ENCODE measurements at regions not wholly inside any gene's neighbourhood (a gene's known extent, or its start where the extent isn't known, plus 50 kb on each side); places are given as distances from the start of the nearest gene placed in this dataset.

DNA sequence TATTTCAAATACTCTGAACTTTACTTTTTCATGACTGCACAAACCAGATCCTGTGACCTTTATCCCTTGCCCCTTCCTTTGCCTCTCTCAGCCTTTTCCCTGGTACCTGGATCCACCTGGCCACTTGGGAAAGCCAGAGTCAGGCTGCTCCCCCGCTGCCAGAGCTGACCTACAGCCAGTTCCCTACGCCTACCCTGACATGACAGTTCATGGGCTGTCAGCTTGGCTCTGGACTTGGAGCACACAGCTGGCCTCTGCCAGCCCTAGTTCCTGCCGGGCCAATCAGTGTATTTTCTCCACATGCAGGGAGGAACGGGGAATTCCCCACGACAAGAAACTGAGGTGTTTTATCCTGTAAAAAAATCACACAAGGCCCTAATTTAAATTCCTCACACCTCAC is 382.6 kb downstream of the INSC start:
- WGBS (ENCODE audit: low lambda C conversion rate) = 3% methylated on average over 5 of the region's 5 CpGs
- no peak for DNase-seq (ENCODE audit: low spot score)
- in situ Hi-C loops (cut with HindIII; ENCODE audit: extremely low pct_ligation_motif_present, low pct_unique_long_range_greater_than_20kb) (no loop called here), intact Hi-C loops (cut with micrococcal nuclease; ENCODE audit: unreplicated experiment) (no loop called here)
- Histone ChIP-seq H4K20me1 (ENCODE audit: insufficient read depth, low read length) (no peaks in the 10 kb centered on the region), H3K4me2 (ENCODE audit: low read depth, low read length) (no peak overlapping the region), H3K36me3 (replicated peaks in 1 of 2; ENCODE audit: control insufficient read depth in 1 of 2, insufficient read depth in 2 of 2, low read length in 2 of 2) (no peaks in the 10 kb centered on the region), H3K27me3 (ENCODE audit: control insufficient read depth in 1 of 2, insufficient read depth in 2 of 2, low read length in 2 of 2) (no peaks in the 10 kb centered on the region), H3K9ac (ENCODE audit: insufficient read depth, low read depth, low read length) (no peak overlapping the region), H2AFZ (ENCODE audit: low read length) (no peak overlapping the region), H3K9me3 (ENCODE audit: low read length) (no peaks in the 10 kb centered on the region), H3K4me1 (ENCODE audit: insufficient read depth, low read length) (no peaks in the 10 kb centered on the region), H3K27ac (ENCODE audit: extremely low read length, insufficient read depth, low read length) (no peak overlapping the region), H3K4me3 (replicated peaks in 1 of 3; ENCODE audit: insufficient read depth in 1 of 3, low read depth in 2 of 3, low read length in 3 of 3) (no peak overlapping the region), H3K79me2 (ENCODE audit: insufficient read depth, low read length) (no peaks in the 10 kb centered on the region)
- no peak for FAIRE-seq
- CTCF ChIA-PET (ENCODE audit: low intra/inter-chr PET ratio, low total read pairs) = no interaction called here
- no TSS peak for BruUV-seq (replicated peaks)
- TF ChIP-seq ZNF251 (CRISPR knock-in tag; IDR thresholded peaks at IDR 0.05) (no peak), KLF6 (CRISPR knock-in tag; IDR thresholded peaks at IDR 0.05) (no peak), BHLHE40 (IDR thresholded peaks at IDR 0.05; ENCODE audit: low read length) (no peak), DPF2 (CRISPR knock-in tag; IDR thresholded peaks at IDR 0.05; ENCODE audit: borderline replicate concordance, low read depth) (no peak), NONO (IDR thresholded peaks at IDR 0.05) (no peak), NONO (CRISPR knock-in tag; conservative IDR thresholded peaks at IDR 0.05) (no peak)
- TF ChIP-seq, protein P1, sequence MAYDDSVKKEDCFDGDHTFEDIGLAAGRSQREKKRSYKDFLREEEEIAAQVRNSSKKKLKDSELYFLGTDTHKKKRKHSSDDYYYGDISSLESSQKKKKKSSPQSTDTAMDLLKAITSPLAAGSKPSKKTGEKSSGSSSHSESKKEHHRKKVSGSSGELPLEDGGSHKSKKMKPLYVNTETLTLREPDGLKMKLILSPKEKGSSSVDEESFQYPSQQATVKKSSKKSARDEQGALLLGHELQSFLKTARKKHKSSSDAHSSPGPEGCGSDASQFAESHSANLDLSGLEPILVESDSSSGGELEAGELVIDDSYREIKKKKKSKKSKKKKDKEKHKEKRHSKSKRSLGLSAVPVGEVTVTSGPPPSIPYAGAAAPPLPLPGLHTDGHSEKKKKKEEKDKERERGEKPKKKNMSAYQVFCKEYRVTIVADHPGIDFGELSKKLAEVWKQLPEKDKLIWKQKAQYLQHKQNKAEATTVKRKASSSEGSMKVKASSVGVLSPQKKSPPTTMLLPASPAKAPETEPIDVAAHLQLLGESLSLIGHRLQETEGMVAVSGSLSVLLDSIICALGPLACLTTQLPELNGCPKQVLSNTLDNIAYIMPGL (CRISPR knock-in tag; IDR thresholded peaks at IDR 0.05; ENCODE audit: borderline replicate concordance in 1 of 2, low read depth in 1 of 2) = no peak
- ATAC-seq = no peak
- POLR2A ChIA-PET = no interaction called here

DNA sequence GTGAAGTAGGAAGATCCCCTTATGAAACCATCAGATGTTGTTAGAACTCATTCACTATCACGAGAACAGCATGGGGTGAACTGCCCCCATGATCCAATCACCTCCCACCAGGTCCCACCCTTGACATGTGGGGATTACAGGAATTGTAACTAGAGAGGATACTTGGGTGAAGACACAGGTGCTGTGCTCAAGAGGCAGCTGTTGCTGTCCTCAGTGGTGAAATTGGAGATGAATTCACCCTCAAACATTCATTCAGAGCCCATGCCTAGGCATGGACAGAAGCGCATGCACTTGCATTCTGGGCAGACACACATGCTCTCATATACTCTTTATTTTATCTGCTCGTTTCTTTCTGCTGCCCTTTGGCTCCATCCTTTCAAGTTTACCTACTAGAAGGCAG is 385.0 kb downstream of the INSC start:
- no peaks in the 10 kb centered on the region for H3K27me3 ChIP-seq (ENCODE audit: control insufficient read depth in 1 of 2, insufficient read depth in 2 of 2, low read length in 2 of 2)
- DNase-seq (ENCODE audit: low spot score) (no peak), FAIRE-seq (no peak), ATAC-seq (no peak)
- no peak overlapping the region for H3K27ac ChIP-seq (ENCODE audit: extremely low read length, insufficient read depth, low read length)
- no peaks in the 10 kb centered on the region for H3K36me3 ChIP-seq (replicated peaks in 1 of 2; ENCODE audit: control insufficient read depth in 1 of 2, insufficient read depth in 2 of 2, low read length in 2 of 2)
- CTCF ChIA-PET (ENCODE audit: low intra/inter-chr PET ratio, low total read pairs) = no interaction called here
- no peaks in the 10 kb centered on the region for H3K4me1 ChIP-seq (ENCODE audit: insufficient read depth, low read length)
- TF ChIP-seq ZNF292 (CRISPR knock-in tag; IDR thresholded peaks at IDR 0.05; ENCODE audit: borderline replicate concordance, low read depth) (no peak), CENPX (CRISPR knock-in tag; IDR thresholded peaks at IDR 0.05) (no peak), ZNF570 (CRISPR knock-in tag; IDR thresholded peaks at IDR 0.05; ENCODE audit: borderline replicate concordance) (no peak), KAT7 (CRISPR knock-in tag; IDR thresholded peaks at IDR 0.05; ENCODE audit: borderline replicate concordance) (no peak), TCF7 (IDR thresholded peaks at IDR 0.05; ENCODE audit: low read depth) (no peak), LCORL (IDR thresholded peaks at IDR 0.05) (no peak), LCORL (CRISPR knock-in tag; IDR thresholded peaks at IDR 0.05) (no peak)
- TF ChIP-seq, protein P2, sequence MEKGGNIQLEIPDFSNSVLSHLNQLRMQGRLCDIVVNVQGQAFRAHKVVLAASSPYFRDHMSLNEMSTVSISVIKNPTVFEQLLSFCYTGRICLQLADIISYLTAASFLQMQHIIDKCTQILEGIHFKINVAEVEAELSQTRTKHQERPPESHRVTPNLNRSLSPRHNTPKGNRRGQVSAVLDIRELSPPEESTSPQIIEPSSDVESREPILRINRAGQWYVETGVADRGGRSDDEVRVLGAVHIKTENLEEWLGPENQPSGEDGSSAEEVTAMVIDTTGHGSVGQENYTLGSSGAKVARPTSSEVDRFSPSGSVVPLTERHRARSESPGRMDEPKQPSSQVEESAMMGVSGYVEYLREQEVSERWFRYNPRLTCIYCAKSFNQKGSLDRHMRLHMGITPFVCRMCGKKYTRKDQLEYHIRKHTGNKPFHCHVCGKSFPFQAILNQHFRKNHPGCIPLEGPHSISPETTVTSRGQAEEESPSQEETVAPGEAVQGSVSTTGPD (CRISPR knock-in tag; IDR thresholded peaks at IDR 0.05) = no peak
- no peak overlapping the region for H2AFZ ChIP-seq (ENCODE audit: low read length)
- BruUV-seq (replicated peaks) = no TSS peak
- H3K4me3 ChIP-seq (replicated peaks in 1 of 3; ENCODE audit: insufficient read depth in 1 of 3, low read depth in 2 of 3, low read length in 3 of 3) = no peak overlapping the region
- 30% methylated on average over 3 of the region's 3 CpGs for WGBS (ENCODE audit: low lambda C conversion rate)
- no peak overlapping the region for H3K4me2 ChIP-seq (ENCODE audit: low read depth, low read length)
- H4K20me1 ChIP-seq (ENCODE audit: insufficient read depth, low read length) = no peaks in the 10 kb centered on the region
- POLR2A ChIA-PET = no interaction called here
- in situ Hi-C loops (cut with HindIII; ENCODE audit: extremely low pct_ligation_motif_present, low pct_unique_long_range_greater_than_20kb) = no loop called here
- H3K79me2 ChIP-seq (ENCODE audit: insufficient read depth, low read length) = no peaks in the 10 kb centered on the region
- H3K9ac ChIP-seq (ENCODE audit: insufficient read depth, low read depth, low read length) = no peak overlapping the region
- intact Hi-C loops (cut with micrococcal nuclease; ENCODE audit: unreplicated experiment) = no loop called here
- no peaks in the 10 kb centered on the region for H3K9me3 ChIP-seq (ENCODE audit: low read length)
